ENCODE measurements at regions not wholly inside any gene's neighbourhood (a gene's known extent, or its start where the extent isn't known, plus 50 kb on each side); places are given as distances from the start of the nearest gene placed in this dataset.

GRCh38 chr19:29263305-29264135, 50.6 kb upstream of the UQCRFS1 start:
- peak; percentile 42 for DNase-seq

GRCh38 chr19:29264897-29265296, 51.9 kb upstream of the UQCRFS1 start:
- no peak for DNase-seq

GRCh38 chr19:29265436-29265835, 52.5 kb upstream of the UQCRFS1 start:
- no peak for DNase-seq

- no peak for DNase-seq
These were observed 53.0 kb upstream of the UQCRFS1 start for GRCh38 chr19:29266001-29266400.

- no peak for DNase-seq
These were observed 53.7 kb upstream of the UQCRFS1 start for GRCh38 chr19:29266603-29267002.

GRCh38 chr19:29267701-29268100, 54.8 kb upstream of the UQCRFS1 start:
- no peak for DNase-seq

- no peak for DNase-seq
These were observed 55.2 kb upstream of the UQCRFS1 start for GRCh38 chr19:29268103-29268502.

GRCh38 chr19:29268721-29269393, 55.9 kb upstream of the UQCRFS1 start:
- DNase-seq = no peak

GRCh38 chr19:29269641-29270040, 56.7 kb upstream of the UQCRFS1 start:
- DNase-seq = no peak

- DNase-seq = no peak
These were observed 58.4 kb upstream of the UQCRFS1 start for GRCh38 chr19:29271341-29271740.

GRCh38 chr19:29271911-29272310, 59.0 kb upstream of the UQCRFS1 start:
- DNase-seq = no peak

GRCh38 chr19:29273000-29273640, 60.2 kb upstream of the UQCRFS1 start:
- DNase-seq = no peak

- no peak for DNase-seq
These were observed 62.3 kb upstream of the UQCRFS1 start for GRCh38 chr19:29275266-29275665.

- DNase-seq = no peak
These were observed 64.2 kb upstream of the UQCRFS1 start for GRCh38 chr19:29277102-29277501.

- no peak for DNase-seq
These were observed 65.8 kb upstream of the UQCRFS1 start for GRCh38 chr19:29278716-29279115.

GRCh38 chr19:29283366-29283765, 70.4 kb upstream of the UQCRFS1 start:
- DNase-seq = no peak

- no peak for DNase-seq
These were observed 72.3 kb upstream of the UQCRFS1 start for GRCh38 chr19:29285187-29285687.

GRCh38 chr19:29285878-29286277, 72.9 kb upstream of the UQCRFS1 start:
- DNase-seq = no peak

- no peak for DNase-seq
These were observed 74.1 kb upstream of the UQCRFS1 start for GRCh38 chr19:29287061-29287460.

- DNase-seq = no peak
These were observed 75.3 kb upstream of the UQCRFS1 start for GRCh38 chr19:29288256-29288655.

GRCh38 chr19:29289020-29289419, 76.1 kb upstream of the UQCRFS1 start:
- no peak for DNase-seq

GRCh38 chr19:29290853-29291252, 77.9 kb upstream of the UQCRFS1 start:
- no peak for DNase-seq

- no peak for DNase-seq
These were observed 79.2 kb upstream of the UQCRFS1 start for GRCh38 chr19:29292153-29292552.
